ENCODE measurements at regions not wholly inside any gene's neighbourhood (a gene's known extent, or its start where the extent isn't known, plus 50 kb on each side); places are given as distances from the start of the nearest gene placed in this dataset.

DNA sequence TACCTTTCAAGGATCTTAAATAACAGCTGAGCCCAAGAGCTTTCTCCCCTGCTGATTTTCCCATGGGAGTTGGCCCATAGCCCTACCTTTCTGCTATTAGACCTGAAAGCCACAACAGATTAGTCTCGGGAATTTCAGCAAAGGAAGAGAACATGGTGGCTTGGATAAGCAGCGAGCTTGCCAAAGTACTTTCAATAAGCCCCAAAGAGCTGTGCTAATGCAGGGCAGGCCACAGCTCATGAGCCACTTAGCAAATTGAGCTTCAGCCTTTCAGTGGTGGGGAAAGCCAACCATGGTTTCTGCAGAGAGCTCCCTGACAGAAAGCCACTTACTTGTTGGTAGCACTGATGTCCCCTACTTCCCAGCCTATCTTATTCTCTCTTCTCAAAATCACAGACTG lies 217.8 kb upstream of the IRX5 start:
- TF ChIP-seq, protein P1, sequence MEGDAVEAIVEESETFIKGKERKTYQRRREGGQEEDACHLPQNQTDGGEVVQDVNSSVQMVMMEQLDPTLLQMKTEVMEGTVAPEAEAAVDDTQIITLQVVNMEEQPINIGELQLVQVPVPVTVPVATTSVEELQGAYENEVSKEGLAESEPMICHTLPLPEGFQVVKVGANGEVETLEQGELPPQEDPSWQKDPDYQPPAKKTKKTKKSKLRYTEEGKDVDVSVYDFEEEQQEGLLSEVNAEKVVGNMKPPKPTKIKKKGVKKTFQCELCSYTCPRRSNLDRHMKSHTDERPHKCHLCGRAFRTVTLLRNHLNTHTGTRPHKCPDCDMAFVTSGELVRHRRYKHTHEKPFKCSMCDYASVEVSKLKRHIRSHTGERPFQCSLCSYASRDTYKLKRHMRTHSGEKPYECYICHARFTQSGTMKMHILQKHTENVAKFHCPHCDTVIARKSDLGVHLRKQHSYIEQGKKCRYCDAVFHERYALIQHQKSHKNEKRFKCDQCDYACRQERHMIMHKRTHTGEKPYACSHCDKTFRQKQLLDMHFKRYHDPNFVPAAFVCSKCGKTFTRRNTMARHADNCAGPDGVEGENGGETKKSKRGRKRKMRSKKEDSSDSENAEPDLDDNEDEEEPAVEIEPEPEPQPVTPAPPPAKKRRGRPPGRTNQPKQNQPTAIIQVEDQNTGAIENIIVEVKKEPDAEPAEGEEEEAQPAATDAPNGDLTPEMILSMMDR (IDR thresholded peaks at IDR 0.05) = no peak
- 75 to 94% (median 78%) methylated on average over 2 of the region's 2 CpGs for WGBS, 3 donors
- ATAC-seq = no peak
- no peaks in the 10 kb centered on the region for H3K27me3 ChIP-seq (ENCODE audit: insufficient read depth in 3 of 3, low read length in 2 of 3)
- no peaks in the 10 kb centered on the region for H3K9me3 ChIP-seq
- no peak for DNase-seq
- no peaks in the 10 kb centered on the region for H3K4me1 ChIP-seq
- no peaks in the 10 kb centered on the region for H3K36me3 ChIP-seq (ENCODE audit: insufficient read depth in 1 of 2, low read depth in 1 of 2)
- no peak overlapping the region for H3K4me3 ChIP-seq
- intact Hi-C loops (cut with DNase I) = no loop called here
- H3K27ac ChIP-seq = no peak overlapping the region

DNA sequence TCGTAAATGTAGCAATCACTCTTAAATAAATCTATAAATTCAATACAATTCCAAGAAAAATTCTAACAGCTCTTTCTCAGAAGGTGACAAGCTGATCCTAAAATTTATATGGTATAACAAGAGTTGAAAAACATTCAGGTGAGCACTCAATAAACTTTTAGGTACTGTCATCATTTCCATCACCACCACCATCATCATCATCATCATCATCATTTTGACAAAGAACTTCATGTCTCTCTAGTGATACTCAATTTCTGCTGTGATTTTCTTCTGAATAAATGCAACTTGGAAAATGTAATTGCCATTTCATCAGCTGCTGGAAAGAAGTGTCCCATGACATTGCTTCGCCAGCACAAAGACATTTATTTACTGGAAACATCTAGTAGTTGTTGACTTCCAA lies 222.9 kb upstream of the IRX5 start:
- H3K9me3 ChIP-seq = no peaks in the 10 kb centered on the region
- TF ChIP-seq, protein P1 (IDR thresholded peaks at IDR 0.05) = no peak
- DNase-seq (no peak), ATAC-seq (no peak)
- no peaks in the 10 kb centered on the region for H3K27me3 ChIP-seq (ENCODE audit: insufficient read depth in 3 of 3, low read length in 2 of 3)
- H3K27ac ChIP-seq = no peak overlapping the region
- 72 to 90% (median 88%) methylated on average over 2 of the region's 2 CpGs for WGBS, 3 donors
- no peaks in the 10 kb centered on the region for H3K4me1 ChIP-seq
- intact Hi-C loops (cut with DNase I) = no loop called here
- no peaks in the 10 kb centered on the region for H3K36me3 ChIP-seq (ENCODE audit: insufficient read depth in 1 of 2, low read depth in 1 of 2)
- no peak overlapping the region for H3K4me3 ChIP-seq

DNA sequence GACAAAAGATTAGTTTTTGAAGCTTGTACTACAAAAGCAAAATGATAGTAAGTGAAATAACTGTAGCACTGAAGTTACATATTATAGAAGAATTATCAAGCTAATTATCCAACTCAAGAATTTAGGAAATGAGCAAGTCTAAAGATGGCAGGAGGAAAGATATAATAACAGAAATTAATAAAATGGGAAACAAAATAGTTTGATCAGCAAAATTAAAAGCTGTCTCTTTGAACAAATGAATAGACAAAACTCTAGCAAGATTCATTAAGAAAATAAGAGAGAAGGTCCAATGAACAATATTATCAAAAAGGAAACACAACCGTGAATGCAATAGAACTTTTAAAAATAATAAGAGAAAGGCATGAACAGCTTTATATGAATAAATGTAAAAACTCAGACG lies 224.3 kb upstream of the IRX5 start:
- no peak for DNase-seq
- Histone ChIP-seq H3K27me3 (ENCODE audit: insufficient read depth in 3 of 3, low read length in 2 of 3) (no peaks in the 10 kb centered on the region), H3K27ac (no peak overlapping the region), H3K9me3 (peaks cover under 1% of the 10 kb centered on the region), H3K36me3 (ENCODE audit: insufficient read depth in 1 of 2, low read depth in 1 of 2) (no peaks in the 10 kb centered on the region), H3K4me1 (no peaks in the 10 kb centered on the region), H3K4me3 (no peak overlapping the region)
- WGBS, 3 donors = 85 to 90% (median 90%) methylated on average over 2 of the region's 2 CpGs
- no peak for ATAC-seq
- TF ChIP-seq, protein P1 (IDR thresholded peaks at IDR 0.05) = no peak
- intact Hi-C loops (cut with DNase I) = no loop called here

DNA sequence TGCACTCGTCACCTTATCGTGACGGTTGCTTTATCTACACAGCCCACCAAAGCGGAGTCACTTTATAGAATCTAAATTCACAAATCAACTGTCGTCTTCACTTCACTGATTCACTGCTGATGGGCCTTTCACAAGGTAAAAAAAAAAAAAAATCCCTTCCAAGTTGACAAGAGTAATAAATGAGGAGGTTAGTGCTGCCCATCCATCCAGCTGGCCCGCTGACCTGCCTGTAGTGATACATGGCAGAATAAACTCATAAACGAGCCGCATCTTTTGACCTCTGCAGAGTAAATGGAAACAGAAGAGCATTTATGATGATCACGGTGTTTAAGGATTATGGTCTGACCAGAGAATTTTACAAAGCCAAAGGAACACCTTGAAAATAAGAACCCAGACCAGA lies 227.3 kb upstream of the IRX5 start:
- H3K27me3 ChIP-seq (ENCODE audit: insufficient read depth in 3 of 3, low read length in 2 of 3) = no peaks in the 10 kb centered on the region
- no peaks in the 10 kb centered on the region for H3K36me3 ChIP-seq (ENCODE audit: insufficient read depth in 1 of 2, low read depth in 1 of 2)
- DNase-seq (no peak), ATAC-seq (no peak)
- intact Hi-C loops (cut with DNase I) = no loop called here
- TF ChIP-seq, protein P1 (IDR thresholded peaks at IDR 0.05) = no peak
- H3K9me3 ChIP-seq = peaks cover 6% of the 10 kb centered on the region
- H3K4me1 ChIP-seq = no peaks in the 10 kb centered on the region
- WGBS, 3 donors = 81 to 88% (median 86%) methylated on average over 9 of the region's 9 CpGs
- no peak overlapping the region for H3K4me3 ChIP-seq
- no peak overlapping the region for H3K27ac ChIP-seq

DNA sequence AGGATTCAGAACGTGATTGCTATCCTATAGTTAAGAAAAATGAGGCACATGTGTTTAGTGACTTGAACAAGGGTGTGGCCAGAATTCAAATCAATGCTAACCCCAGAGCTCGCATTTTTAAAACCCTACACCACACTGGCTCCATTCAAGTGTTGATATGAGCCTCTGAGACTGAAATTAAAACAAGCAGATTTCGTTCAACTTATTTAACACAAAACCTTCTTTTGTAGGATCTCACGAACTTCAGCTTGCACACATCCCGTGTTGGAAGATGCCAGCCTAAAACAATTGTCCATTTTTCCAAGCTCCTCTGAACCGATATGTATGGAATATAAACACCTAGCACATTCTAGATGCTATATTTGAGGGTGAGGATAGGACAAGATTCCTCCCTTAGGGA lies 231.0 kb upstream of the IRX5 start:
- H3K4me1 ChIP-seq = no peaks in the 10 kb centered on the region
- 75 to 84% (median 75%) methylated on average over 6 of the region's 6 CpGs for WGBS, 3 donors
- peaks cover 6% of the 10 kb centered on the region for H3K9me3 ChIP-seq
- DNase-seq (no peak), ATAC-seq (no peak)
- TF ChIP-seq, protein P1 (IDR thresholded peaks at IDR 0.05) = no peak
- H3K36me3 ChIP-seq (ENCODE audit: insufficient read depth in 1 of 2, low read depth in 1 of 2) = no peaks in the 10 kb centered on the region
- H3K27me3 ChIP-seq (ENCODE audit: insufficient read depth in 3 of 3, low read length in 2 of 3) = no peaks in the 10 kb centered on the region
- H3K4me3 ChIP-seq = no peak overlapping the region
- intact Hi-C loops (cut with DNase I) = no loop called here
- H3K27ac ChIP-seq = no peak overlapping the region

Data from psoas muscle (tissue), 7 donors.